ENCODE measurements at regions not wholly inside any gene's neighbourhood (a gene's known extent, or its start where the extent isn't known, plus 50 kb on each side); places are given as distances from the start of the nearest gene placed in this dataset.

- ATAC-seq, result no peak
- CTCF ChIA-PET (ENCODE audit: low intra/inter-chr PET ratio), result no interaction called here
- no TSS peak for BruUV-seq (replicated peaks)
These were observed 123.4 kb upstream of the PACRGL start for GRCh38 chr4:20576861-20577260.

More at GRCh38 chr4:20576861-20577260, 123.4 kb upstream of the PACRGL start:
- Histone ChIP-seq H4K20me1 (replicated peaks; ENCODE audit: control insufficient read depth, insufficient read depth, low read length) (no peaks in the 10 kb centered on the region), H3K27ac (ENCODE audit: extremely low read depth, low read depth, low read length) (no peak overlapping the region), H3K79me2 (ENCODE audit: control insufficient read depth, insufficient read depth, low read length) (no peaks in the 10 kb centered on the region), H3K9me3 (replicated peaks; ENCODE audit: control insufficient read depth, insufficient read depth, low read depth, low read length) (no peaks in the 10 kb centered on the region), H3K27me3 (ENCODE audit: control insufficient read depth in 2 of 2, insufficient read depth in 2 of 2, low read length in 2 of 2) (no peaks in the 10 kb centered on the region), H2AFZ (ENCODE audit: low read depth, low read length) (no peak overlapping the region), H3K9ac (ENCODE audit: insufficient read depth in 1 of 2, low read depth in 2 of 2, low read length in 2 of 2) (no peak overlapping the region), H3K4me2 (ENCODE audit: insufficient read depth, low read length) (no peak overlapping the region), H3K4me1 (replicated peaks in 1 of 2; ENCODE audit: control insufficient read depth in 2 of 2, insufficient read depth in 2 of 2, low read length in 2 of 2) (no peaks in the 10 kb centered on the region), H3K9me1 (ENCODE audit: control insufficient read depth, insufficient read depth, low read length) (no peaks in the 10 kb centered on the region), H3K36me3 (ENCODE audit: control insufficient read depth, insufficient read depth, low read length) (no peaks in the 10 kb centered on the region), H3K4me3 (no peak overlapping the region)
- TF ChIP-seq MYC (IDR thresholded peaks at IDR 0.05; ENCODE audit: low read depth, low read length) (no peak), MYC (CRISPR knock-in tag; IDR thresholded peaks at IDR 0.05; ENCODE audit: borderline replicate concordance, low read depth) (no peak), WHSC1 (IDR thresholded peaks at IDR 0.05; ENCODE audit: low read length) (no peak), ZNF197 (CRISPR knock-in tag; IDR thresholded peaks at IDR 0.05; ENCODE audit: low read depth) (no peak), ETS2 (tag; IDR thresholded peaks at IDR 0.05; ENCODE audit: borderline replicate concordance, poor library complexity, severe bottlenecking) (no peak)
- TF ChIP-seq, protein P1, sequence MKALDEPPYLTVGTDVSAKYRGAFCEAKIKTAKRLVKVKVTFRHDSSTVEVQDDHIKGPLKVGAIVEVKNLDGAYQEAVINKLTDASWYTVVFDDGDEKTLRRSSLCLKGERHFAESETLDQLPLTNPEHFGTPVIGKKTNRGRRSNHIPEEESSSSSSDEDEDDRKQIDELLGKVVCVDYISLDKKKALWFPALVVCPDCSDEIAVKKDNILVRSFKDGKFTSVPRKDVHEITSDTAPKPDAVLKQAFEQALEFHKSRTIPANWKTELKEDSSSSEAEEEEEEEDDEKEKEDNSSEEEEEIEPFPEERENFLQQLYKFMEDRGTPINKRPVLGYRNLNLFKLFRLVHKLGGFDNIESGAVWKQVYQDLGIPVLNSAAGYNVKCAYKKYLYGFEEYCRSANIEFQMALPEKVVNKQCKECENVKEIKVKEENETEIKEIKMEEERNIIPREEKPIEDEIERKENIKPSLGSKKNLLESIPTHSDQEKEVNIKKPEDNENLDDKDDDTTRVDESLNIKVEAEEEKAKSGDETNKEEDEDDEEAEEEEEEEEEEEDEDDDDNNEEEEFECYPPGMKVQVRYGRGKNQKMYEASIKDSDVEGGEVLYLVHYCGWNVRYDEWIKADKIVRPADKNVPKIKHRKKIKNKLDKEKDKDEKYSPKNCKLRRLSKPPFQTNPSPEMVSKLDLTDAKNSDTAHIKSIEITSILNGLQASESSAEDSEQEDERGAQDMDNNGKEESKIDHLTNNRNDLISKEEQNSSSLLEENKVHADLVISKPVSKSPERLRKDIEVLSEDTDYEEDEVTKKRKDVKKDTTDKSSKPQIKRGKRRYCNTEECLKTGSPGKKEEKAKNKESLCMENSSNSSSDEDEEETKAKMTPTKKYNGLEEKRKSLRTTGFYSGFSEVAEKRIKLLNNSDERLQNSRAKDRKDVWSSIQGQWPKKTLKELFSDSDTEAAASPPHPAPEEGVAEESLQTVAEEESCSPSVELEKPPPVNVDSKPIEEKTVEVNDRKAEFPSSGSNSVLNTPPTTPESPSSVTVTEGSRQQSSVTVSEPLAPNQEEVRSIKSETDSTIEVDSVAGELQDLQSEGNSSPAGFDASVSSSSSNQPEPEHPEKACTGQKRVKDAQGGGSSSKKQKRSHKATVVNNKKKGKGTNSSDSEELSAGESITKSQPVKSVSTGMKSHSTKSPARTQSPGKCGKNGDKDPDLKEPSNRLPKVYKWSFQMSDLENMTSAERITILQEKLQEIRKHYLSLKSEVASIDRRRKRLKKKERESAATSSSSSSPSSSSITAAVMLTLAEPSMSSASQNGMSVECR (CRISPR knock-in tag; IDR thresholded peaks at IDR 0.05), result no peak
- POLR2A ChIA-PET, result no interaction called here
- no peak for DNase-seq (ENCODE audit: extremely low read depth in 1 of 4, low spot score in 3 of 4)
- in situ Hi-C loops (cut with MboI), result no loop called here
- FAIRE-seq, result no peak
- intact Hi-C loops (cut with micrococcal nuclease), result no loop called here
